Mesenteric fat pad (tissue), 1 donor: ENCODE measurements at regions not wholly inside any gene's neighbourhood (a gene's known extent, or its start where the extent isn't known, plus 50 kb on each side); places are given as distances from the start of the nearest gene placed in this dataset.
"Not testable (repeated sequence)": the region's sequence is repeated elsewhere in the genome, so short reads cannot be mapped to it uniquely, and the experiment has no call there.

ENCODE experiments used
- DNase-seq: peaks from one replicate; pipeline ENCODE4 v3.0.0-alpha.2; 2020; ENCODE audit warnings: low spot score
- donor health status: DM: yes; HTN: yes; CAD: no.

DNA sequence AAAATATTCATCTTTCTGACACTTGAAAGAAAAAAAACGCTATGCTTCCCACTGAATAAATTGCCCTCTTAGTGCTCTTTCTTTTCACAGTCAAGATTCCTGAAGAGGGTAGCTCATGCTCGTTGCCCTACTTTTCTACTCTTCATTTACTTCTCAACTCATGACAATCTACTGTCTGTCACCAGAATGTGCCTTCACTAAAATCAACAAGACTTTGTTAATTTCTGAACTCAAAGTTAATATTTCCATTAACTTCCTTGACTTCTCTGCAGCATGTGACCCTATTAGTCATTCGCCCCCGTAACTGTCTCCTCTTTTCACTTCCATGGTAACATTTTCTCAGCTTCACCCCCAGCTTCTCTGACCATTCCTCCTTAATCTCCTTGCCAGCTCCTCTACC is 98.9 kb upstream of the MAPRE2 start:
- DNase-seq: no peak

DNA sequence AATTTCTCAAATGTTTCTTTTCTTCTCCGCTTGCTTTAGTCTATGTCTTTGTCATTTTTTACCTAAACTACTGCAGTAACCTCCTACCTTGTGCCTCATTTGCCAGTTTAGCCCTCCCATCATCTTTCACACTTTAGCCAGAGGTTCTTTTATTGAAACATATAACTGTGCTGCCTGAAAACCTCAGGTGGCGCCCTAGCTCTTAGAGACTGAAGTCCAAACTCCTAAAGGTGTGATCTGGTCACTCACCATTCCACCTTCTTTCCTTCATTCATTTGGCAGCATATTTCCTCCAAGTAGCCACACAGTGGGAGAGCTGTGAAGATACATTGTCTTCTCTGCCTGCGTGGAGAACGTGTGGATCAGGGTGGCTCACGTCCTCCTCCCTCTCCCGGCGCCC is 98.2 kb upstream of the MAPRE2 start:
- no peak for DNase-seq

DNA sequence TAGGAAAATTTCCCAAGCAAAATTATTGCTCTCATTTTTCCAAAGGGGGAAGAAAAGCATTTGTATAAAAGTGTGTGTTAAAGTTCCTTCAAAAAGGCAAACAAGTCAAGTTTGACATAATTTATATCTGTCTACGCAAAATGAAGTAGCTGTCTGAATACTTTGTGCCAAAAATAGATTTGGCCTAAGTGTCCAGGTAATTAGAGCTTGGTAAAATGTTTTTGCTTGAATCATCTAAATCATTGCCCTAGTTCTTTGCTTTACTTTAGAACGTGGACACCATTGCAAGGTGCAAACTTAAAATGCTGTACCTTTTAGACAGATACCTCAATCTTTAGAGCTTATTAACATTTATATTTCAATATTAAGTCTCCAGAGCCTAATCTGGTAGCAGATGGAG is 97.6 kb upstream of the MAPRE2 start:
- DNase-seq: no peak

DNA sequence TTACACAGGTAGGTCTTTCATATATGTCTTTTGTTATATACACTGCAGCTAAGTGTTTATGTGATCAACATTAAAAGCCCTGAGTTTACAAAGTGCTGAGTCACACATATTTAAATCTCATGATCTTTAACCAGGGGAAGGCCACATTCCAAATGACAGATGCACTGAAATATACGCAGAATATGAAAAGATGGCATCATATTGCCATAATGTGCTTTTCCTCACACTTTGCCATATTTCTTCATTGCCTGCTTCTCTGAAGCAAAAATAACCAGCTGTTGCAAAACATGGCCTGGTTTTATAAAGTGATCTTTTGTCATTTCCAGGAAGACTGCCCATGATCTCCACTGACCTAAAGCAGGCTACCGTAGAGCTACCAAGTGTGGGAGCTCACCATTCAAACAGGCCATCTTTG is 93.5 kb upstream of the MAPRE2 start:
- no peak for DNase-seq

DNA sequence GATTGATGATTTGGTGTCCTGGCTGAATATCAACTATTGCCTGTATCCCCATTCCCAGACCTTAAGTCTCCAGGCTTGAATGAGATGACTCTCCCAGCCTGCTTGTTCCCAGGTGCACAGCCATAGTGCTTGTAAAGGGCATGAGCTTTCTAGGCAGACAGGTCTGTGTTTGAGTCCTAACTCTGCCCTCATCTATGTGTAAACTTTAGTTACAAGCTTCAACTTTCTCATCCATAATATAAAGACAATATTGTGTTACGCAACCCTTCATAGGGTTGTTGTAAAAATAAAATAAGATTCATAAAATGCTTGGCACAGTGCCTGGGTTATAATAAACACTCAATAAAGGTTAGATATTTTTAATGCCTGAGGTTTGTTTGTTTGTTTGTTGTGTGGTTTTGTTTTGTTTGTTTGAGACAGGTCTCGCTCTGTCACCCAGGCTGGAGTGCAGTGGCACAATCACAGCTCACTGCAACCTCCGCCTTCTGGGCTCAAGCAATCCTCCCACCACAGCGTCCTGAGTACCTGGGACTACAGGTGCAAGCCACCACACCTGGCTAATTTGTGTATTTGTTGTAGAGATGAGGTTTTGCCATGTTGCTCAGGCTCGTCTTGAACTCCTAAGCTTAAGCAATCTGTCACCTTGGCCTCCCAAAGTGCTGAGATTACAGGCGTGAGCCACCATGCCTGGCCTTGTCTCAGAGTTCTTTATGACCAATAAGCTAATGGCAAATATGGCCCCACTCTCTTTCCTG is 89.4 kb upstream of the MAPRE2 start:
- no peak for DNase-seq

DNA sequence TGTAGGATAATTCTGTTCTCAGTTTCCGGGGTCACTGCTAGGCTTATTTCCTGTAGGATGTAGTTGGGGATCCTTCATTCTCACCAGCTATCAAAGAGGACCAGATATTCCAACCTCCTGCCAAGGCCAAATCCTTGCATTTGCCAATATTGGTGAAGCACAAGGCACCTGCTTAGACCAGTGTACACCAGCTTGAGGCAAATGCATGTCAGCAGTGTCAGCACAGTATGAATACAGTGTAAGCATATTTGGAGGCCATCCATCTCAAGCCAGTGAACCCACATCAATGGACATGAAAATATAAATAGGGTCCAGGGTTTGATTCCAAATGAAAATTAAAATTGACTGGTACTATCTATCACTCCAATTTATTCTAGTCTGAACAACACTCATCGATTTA is 88.0 kb upstream of the MAPRE2 start:
- DNase-seq: no peak

DNA sequence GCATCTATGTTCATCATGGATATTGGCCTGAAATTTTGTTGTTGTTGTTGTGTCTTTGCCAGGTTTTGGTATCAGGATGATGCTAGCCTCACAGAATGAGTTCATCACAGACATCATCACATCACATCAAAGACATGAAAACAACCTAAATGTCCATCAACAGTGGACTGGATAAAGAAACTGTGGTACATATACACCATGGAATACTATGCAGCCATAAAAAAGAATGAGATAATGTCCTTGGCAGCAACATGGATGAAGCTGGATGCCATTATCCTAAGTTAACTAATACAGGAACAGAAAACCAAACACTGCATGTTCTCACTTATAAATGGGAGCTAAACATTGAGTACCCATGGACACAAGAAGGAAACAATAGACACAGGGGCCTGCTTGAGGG is 85.7 kb upstream of the MAPRE2 start:
- DNase-seq: not testable (repeated sequence)

DNA sequence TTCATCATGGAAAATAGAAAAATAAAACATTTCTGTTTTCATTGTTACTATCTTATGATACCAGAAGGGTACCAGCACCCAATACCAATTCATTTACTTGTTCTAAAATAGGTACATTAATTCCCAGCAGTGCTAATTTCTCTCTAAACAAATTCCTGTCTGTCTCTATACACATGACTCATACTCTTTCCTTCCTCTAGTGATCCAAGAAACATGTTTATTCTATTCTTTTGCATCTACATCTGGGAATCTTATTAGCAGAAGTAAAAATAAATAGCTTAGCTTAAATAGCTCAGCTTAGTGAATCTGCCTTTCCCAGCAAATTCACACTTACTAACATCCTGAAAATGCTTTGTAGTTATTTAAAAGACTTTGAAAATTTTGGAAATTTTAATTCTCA is 84.5 kb upstream of the MAPRE2 start:
- no peak for DNase-seq

DNA sequence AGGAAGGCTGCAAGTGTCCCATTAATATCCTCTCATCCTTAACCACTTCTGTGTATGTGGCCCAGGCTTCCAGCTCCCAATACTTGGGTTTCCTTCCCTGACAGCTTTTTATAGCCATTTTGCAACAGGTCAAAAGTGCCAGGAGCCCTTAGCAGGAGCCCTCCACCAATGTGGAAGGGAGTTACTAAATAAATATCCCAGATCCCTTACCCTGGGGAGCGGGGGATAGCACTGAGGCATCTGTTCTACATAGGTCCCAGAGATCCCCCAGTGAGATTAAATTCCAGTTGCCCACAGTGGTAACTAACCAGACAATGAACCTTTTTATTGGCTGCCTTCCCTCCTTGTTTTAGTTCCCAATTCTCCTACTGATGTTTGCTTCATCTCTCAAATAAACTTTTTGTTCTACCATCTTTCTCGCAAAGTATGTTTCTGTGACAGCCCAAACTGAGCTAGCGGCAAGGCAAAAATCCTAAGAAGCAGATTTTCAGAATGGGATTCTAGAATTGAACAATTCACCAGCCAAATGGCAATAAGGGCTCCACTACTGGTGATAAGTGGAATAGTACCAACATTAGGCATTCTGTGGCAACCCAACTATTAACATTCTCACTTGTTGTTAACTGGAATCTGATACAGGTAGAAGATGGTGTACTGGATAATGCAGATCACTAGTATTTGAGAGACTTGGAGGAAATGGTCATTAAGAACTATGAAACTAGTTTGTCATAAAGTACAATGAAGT is 83.9 kb upstream of the MAPRE2 start:
- DNase-seq: no peak

DNA sequence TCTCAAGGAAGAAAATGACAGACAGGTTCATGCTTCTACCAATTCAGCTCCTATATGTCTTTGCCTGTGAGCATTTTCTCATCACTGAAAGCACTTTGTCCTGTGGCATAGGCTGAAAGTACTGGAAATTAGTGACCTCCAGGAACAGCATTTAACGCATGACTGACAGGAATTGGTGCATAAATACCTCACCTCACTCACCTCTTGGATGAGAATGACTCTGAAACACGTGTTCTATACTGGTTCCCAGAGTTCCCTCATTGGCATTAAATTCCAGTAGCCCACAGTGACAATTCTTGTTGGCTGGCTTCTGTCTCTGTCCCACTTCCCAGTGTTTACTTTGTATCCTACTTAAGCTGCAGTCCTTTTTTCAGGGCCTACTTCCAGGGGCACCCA is 83.4 kb upstream of the MAPRE2 start:
- DNase-seq: no peak

DNA sequence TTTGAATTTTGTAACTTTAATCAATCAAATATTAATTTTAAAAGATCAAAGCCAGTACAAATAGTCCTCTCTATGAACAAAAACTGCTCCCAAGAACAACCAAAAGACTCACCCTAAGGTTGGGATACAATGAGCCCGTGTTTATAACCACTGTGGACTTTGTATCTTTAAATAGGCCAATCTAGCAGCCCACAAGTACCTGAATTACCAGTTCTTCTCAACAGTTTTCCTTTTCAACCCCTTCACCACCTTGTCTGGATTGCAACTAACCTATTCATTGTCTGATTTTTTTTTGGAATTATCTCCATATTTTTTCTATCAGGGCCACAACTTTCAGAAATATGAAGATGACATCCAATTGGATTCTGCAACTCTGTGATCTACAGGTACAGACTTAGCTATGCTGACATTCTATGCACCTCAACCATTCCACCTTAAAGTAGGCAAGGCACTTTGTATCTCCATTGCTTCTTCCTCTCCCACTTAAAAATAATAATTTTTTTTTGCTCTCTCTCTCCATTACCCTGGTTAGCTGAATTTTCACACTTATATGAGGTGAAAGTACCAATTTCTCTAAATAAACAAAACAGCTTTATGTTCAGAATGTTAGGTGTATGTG is 81.9 kb upstream of the MAPRE2 start:
- DNase-seq: no peak

DNA sequence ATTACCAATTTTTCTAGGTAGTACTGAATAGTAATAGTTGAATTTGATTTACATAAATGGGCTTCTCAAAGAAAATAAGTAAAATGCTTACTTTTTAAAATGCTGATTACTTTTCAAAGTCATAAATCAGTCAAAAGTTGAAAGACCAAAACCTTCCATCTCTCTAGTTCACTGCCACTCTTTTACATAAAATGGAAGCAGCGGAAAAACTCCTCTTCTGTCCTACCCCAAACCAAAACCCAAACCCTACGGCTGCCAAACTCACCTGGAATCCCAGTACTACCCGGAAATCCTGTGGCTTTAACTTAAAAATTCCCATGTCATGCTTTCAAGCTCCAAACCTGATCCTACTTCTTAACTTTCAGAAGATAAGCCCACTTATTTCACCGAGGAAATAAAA is 81.2 kb upstream of the MAPRE2 start:
- no peak for DNase-seq

DNA sequence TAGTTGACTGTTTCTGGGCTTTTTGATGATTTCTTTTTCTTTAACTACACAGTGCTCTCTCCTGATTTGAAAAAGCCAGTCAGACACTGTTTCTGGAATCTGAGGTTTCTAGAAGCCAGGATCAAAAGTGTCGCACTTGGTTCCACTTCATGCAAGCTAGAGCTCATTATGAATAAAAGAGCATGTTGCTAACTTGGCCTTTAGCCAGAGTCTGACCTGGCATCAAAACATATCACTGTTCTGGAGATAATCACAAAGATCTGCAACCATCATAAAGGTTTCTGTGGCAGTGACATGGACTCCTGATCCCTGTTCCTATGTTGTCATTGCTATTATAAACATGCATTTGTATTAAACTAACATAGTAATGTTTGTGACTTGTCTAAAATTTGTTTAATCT is 76.1 kb upstream of the MAPRE2 start:
- DNase-seq: no peak

DNA sequence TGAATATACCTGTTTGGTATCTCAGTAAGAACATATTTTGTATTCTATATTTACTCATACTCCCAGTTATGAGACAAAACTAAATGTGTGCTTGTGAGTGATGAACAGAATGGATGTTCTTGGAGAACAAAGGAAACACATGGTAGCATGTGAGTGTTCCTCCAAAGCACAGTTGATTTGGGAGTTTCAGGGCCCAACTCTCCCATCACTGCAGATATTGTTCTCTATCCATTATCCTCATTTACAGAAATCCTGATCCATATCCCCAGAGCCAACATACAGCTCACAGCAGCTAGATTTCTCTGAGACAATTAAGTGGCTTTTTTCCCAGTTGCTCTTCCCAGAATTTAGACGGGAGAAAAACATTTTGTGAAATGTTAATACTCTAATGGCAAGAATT is 75.6 kb upstream of the MAPRE2 start:
- no peak for DNase-seq

DNA sequence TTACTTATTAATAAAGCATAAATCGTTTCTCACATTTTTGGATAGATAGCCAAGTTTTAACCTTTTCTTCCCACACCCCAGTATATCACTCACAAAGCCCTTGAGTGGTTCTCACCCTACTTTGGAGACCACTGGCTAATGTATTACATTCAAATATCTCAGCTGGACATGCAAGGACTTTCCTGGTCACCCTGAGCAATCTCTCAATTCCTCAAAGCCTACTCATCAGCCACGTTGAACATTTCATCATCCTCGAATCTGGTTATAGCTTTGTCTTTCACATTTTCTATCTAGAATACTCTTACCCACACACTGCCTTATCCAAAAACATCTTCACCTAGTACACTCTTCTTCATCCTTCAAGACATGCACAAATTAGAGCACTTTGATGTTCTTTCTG is 71.1 kb upstream of the MAPRE2 start:
- no peak for DNase-seq

DNA sequence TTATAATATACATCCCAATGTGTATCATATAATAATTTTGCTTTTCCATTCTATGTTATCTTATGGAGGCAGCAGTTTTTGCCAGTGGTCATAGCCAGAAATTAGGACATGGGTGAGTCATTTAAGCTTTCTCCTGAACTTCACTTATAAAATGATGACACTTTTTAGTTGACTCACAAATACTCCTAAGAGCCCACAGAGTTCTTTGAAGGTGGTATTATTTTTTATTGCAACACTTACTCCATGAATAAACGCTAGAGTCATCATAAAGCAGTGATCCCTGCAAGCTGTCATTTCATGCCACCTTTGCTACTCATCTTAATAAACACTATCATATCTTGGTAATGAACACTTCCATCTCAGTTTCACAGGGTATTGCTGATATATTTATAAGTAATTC is 69.9 kb upstream of the MAPRE2 start:
- DNase-seq: no peak

DNA sequence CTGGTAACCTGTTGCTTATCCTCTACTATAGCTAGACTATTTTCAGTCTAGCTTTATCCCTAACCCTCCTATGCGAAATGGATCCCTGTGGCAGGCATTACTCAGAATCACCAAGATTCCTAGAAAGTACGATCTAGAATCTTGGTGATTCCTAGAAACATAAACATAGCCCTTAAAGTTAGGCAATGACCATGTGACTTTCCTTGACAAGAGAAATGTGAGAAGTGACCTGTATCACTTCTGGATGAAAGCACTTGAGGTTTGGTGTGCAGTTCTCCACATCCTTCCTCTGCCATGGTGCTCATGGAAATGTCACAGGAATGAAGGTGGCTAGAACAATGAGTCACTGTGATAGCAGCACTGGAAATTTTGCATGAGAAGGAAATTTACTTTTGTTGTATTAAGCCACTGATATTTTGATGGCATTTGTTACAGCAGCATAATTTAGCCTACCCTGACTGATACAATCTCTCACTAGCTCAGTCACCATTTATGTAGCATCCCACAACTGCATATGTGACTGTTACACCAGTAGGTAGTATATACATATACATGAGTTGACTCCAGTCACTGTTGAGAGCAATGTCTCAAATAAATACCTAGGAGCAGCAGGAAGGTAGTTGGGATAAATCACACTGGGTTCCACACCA is 68.3 kb upstream of the MAPRE2 start:
- DNase-seq: no peak

DNA sequence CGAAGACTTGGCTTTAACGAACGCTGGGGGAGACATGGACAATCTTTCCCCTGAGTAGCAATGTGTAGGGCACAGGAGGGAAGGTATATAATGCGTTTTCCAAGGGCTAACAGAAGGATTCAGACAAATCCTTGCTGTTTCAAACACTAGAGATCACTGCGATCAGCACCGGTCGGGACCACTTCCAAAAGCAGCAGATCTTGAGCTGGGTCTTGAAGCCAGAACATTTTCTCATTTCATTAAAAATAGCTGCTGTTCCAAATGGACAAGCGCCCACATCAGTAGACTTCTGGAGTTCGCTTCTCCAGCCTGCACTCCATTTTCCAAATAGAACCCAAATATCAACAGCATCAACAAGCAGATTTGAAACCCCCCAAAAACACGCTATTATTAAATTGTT is 65.1 kb upstream of the MAPRE2 start:
- DNase-seq: no peak

DNA sequence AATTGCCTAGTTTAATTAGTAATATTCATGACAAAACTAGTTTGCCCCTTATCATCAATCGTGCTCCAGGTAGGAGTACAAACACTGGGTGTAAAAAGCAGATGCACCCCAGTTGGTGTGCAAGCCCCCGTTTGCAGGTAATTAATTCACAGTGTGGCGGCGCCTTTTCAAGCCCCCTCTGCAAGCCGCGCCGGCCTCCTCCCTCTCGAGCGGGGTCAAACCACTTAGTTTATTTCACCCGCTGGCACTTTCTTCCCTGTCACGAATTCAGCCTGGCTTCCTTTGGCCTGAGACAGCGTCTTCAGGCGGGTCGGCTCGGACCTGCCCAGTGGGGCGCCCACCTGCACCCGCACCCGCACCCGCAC is 64.7 kb upstream of the MAPRE2 start:
- DNase-seq: no peak

DNA sequence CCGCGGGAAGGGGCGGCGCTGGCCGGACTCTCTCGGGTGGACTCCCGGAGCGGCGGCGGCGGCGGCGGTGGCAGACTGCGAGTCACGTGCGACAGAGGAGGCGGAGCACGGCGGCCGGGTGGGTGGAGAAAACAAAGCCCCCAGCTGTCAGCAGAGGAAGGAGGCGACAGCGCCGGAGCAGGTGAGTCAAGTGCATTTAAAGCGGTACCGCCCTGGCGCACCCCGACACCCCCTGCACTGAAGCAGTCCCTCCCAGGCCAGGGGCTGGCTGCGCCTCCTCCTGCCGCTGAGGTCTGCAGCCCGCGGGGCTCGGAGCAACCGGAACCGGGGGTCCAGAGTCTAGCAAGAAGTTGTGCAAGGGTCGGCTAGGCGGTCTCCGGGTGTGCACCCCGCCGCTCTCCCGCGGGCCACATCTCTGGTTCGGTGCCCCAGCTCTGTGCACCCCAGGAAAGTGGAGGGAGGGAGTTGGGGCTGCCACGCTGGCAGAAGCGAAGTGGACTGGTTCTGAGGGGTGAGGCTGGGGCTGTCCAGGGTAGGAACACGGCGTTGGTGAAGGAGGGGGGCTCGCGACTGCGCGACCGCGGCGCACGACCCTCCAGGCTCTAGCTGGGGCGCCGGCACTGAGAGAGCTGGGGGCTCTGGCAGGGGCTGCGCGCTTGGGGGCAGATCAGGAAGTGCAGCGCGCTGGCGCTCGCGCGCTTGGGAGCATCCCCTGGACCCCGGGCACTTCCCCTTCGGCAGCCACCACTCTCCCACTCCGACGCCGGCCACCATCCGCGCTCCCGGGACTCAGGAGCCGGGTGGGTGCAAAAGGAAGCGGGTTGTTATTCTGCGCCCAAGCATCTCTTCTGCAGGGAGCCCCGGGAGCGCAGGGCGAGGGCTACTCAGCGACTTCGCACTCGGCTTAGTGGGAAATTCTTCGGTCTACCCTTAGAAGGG is 64.0 kb upstream of the MAPRE2 start:
- peak; percentile 92 for DNase-seq
